CD14-positive monocyte (primary cell): ENCODE measurements at regions not wholly inside any gene's neighbourhood (a gene's known extent, or its start where the extent isn't known, plus 50 kb on each side); places are given as distances from the start of the nearest gene placed in this dataset.

ENCODE experiments used
- DNase-seq, 3 donors: peaks; one replicate each; pipeline ENCODE4 v3.0.0-alpha.2; 2011 to 2022
- H2AFZ ChIP-seq: 2 replicates; pipeline ENCODE4 v1.6.0; 2012; ENCODE audit warnings: mild to moderate bottlenecking, low read depth, low read length, inconsistent platforms; ENCODE audit not compliant: insufficient read depth, poor library complexity, severe bottlenecking
- H3K27ac ChIP-seq, 2 donors: 1 replicate in 1 of 2; 2 replicates in 1 of 2; pipeline ENCODE4 v1.5.1; 2012 to 2013; ENCODE audit warnings: low read length in 2 of 2, control low read depth in 1 of 2, inconsistent platforms in 1 of 2, low read depth in 1 of 2, mild to moderate bottlenecking in 1 of 2
- H3K27me3 ChIP-seq, 2 donors: one replicate each; pipeline versions ENCODE4 v1.6.0 to v1.6.1; 2011 to 2013; ENCODE audit warnings: low read length in 2 of 2; ENCODE audit not compliant: control insufficient read depth in 2 of 2, insufficient read depth in 2 of 2
- H3K36me3 ChIP-seq, 2 donors: replicated peaks in 1 of 2; 1 replicate in 1 of 2; 2 replicates in 1 of 2; pipeline versions ENCODE4 v1.5.1 to v1.6.1; 2012 to 2013; ENCODE audit warnings: low read length in 2 of 2, control low read depth in 1 of 2, inconsistent platforms in 1 of 2, mild to moderate bottlenecking in 1 of 2; ENCODE audit not compliant: insufficient read depth in 2 of 2, control insufficient read depth in 1 of 2
- H3K4me1 ChIP-seq, 2 donors: 1 replicate in 1 of 2; 2 replicates in 1 of 2; pipeline versions ENCODE4 v1.5.1 to v1.6.1; 2012 to 2013; ENCODE audit warnings: low read length in 2 of 2, control low read depth in 1 of 2, inconsistent platforms in 1 of 2, mild to moderate bottlenecking in 1 of 2, moderate library complexity in 1 of 2; ENCODE audit not compliant: insufficient read depth in 2 of 2, control insufficient read depth in 1 of 2
- H3K4me2 ChIP-seq: replicated peaks from 2 replicates; pipeline ENCODE3; 2012; ENCODE audit warnings: low read length, moderate library complexity, mild to moderate bottlenecking; ENCODE audit not compliant: poor library complexity, severe bottlenecking; ENCODE audit errors: extremely low read depth
- H3K4me3 ChIP-seq, 3 experiments: fragments of 200-600 bp in 1 of 3; sonication (generic) in 1 of 3; replicated peaks in 1 of 3; 1 replicate in 2 of 3; 2 replicates in 1 of 3; pipeline ENCODE4 v1.5.1; 2011 to 2013; ENCODE audit warnings: low read length in 3 of 3, mild to moderate bottlenecking in 3 of 3, control low read depth in 2 of 3, low read depth in 2 of 3, inconsistent platforms in 1 of 3, moderate library complexity in 1 of 3
- H3K79me2 ChIP-seq: 2 replicates; pipeline ENCODE4 v1.6.0; 2012; ENCODE audit warnings: mild to moderate bottlenecking, control low read depth, inconsistent platforms, low read length, moderate library complexity; ENCODE audit not compliant: insufficient read depth
- H3K9ac ChIP-seq: 2 replicates; pipeline ENCODE4 v1.6.0; 2017; ENCODE audit warnings: low read length, mild to moderate bottlenecking; ENCODE audit not compliant: insufficient read depth, poor library complexity, severe bottlenecking
- H3K9me3 ChIP-seq, 2 donors: replicated peaks in 1 of 2; 1 replicate in 1 of 2; 2 replicates in 1 of 2; pipeline versions ENCODE4 v1.5.1 to v1.6.1; 2012 to 2013; ENCODE audit warnings: low read length in 2 of 2, control low read depth in 1 of 2; ENCODE audit not compliant: control insufficient read depth in 1 of 2, insufficient read depth in 1 of 2
- H4K20me1 ChIP-seq: 2 replicates; pipeline ENCODE4 v1.6.0; 2012; ENCODE audit warnings: mild to moderate bottlenecking, low read length, control low read depth, moderate library complexity; ENCODE audit not compliant: insufficient read depth
- H3K27ac Mint-ChIP-seq, 7 donors: one replicate each; pipeline ENCODE4 v1.8.0; 2020; ENCODE audit warnings: mild to moderate bottlenecking in 7 of 7, mixed read lengths in 7 of 7, moderate library complexity in 6 of 7, inconsistent platforms in 2 of 7
- H3K27me3 Mint-ChIP-seq, 3 donors: one replicate each; pipeline ENCODE4 v1.8.0; 2021 to 2022; ENCODE audit warnings: low read depth in 3 of 3, mild to moderate bottlenecking in 3 of 3, mixed read lengths in 3 of 3, moderate library complexity in 3 of 3, inconsistent platforms in 1 of 3
- H3K36me3 Mint-ChIP-seq, 2 donors: one replicate each; pipeline ENCODE4 v1.8.0; 2020; ENCODE audit warnings: mixed read lengths in 2 of 2, inconsistent platforms in 1 of 2, mild to moderate bottlenecking in 1 of 2
- H3K4me1 Mint-ChIP-seq: one replicate; pipeline ENCODE4 v1.8.0; 2020; ENCODE audit warnings: mild to moderate bottlenecking, mixed read lengths
- H3K4me3 Mint-ChIP-seq, 2 donors: one replicate each; pipeline ENCODE4 v1.8.0; 2020; ENCODE audit warnings: mild to moderate bottlenecking in 2 of 2, mixed read lengths in 2 of 2, moderate library complexity in 1 of 2
- H3K9me3 Mint-ChIP-seq, 7 donors: one replicate each; pipeline ENCODE4 v1.8.0; 2020 to 2022; ENCODE audit warnings: mixed read lengths in 7 of 7, mild to moderate bottlenecking in 6 of 7, moderate library complexity in 6 of 7, inconsistent platforms in 2 of 7
- WGBS: methylation state at CpG from one replicate; pipeline ENCODE4 v1.1.5; 2013; ENCODE audit warnings: missing lambda C conversion rate; ENCODE audit not compliant: insufficient coverage; 5-methylcytosine and 5-hydroxymethylcytosine counted together
- intact Hi-C, 2 donors: fragments of 100-400 bp; cut with micrococcal nuclease; formaldehyde crosslinking; loops; one replicate each; pipeline versions ENCODE4 v1.15.0 to v1.15.1; 2023
- TF ChIP-seq, protein P1 (sequence below): fragments of 200-600 bp; IDR thresholded peaks from one replicate; pipeline ENCODE4 v1.8.0; 2022; ENCODE audit warnings: antibody characterized with exemption, mild to moderate bottlenecking

DNA sequence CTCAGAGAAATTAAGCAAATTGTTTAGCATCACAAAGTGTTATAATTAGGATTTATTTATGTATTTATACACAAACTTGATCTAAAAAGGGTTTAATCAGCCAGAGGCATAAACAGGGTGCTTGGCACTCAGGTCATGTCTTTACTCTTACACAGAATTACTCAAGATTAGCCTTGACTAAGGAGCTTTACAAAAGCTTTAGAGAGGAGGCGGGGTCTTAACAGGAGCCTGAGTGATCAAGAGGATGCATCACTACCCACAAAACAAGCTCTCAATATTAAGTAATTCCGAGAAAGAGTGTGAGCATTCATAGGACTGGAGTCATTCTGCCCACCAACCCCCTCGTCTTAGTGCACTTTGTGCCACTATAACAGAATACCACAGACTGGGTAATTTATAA, 103.0 kb downstream of the SPATA19 start:
- no peak for DNase-seq
- no peaks in the 10 kb centered on the region for H3K4me1 ChIP-seq
- no peaks in the 10 kb centered on the region for H4K20me1 ChIP-seq
- peaks cover 0 to 6% (median 3%) of the 10 kb centered on the region in 7 donors for H3K9me3 Mint-ChIP-seq
- no peak overlapping the region for H3K4me2 ChIP-seq
- WGBS = no CpG with 5 or more reads among the region's 3 CpGs
- no peak overlapping the region for H3K27ac Mint-ChIP-seq
- no peak overlapping the region for H3K4me3 ChIP-seq
- no peaks in the 10 kb centered on the region for H3K36me3 ChIP-seq
- TF ChIP-seq, protein P1, sequence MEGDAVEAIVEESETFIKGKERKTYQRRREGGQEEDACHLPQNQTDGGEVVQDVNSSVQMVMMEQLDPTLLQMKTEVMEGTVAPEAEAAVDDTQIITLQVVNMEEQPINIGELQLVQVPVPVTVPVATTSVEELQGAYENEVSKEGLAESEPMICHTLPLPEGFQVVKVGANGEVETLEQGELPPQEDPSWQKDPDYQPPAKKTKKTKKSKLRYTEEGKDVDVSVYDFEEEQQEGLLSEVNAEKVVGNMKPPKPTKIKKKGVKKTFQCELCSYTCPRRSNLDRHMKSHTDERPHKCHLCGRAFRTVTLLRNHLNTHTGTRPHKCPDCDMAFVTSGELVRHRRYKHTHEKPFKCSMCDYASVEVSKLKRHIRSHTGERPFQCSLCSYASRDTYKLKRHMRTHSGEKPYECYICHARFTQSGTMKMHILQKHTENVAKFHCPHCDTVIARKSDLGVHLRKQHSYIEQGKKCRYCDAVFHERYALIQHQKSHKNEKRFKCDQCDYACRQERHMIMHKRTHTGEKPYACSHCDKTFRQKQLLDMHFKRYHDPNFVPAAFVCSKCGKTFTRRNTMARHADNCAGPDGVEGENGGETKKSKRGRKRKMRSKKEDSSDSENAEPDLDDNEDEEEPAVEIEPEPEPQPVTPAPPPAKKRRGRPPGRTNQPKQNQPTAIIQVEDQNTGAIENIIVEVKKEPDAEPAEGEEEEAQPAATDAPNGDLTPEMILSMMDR = no peak
- H3K27ac ChIP-seq = no peak overlapping the region
- no peaks in the 10 kb centered on the region for H3K27me3 ChIP-seq
- no peaks in the 10 kb centered on the region for H3K79me2 ChIP-seq
- H3K4me1 Mint-ChIP-seq = no peaks in the 10 kb centered on the region
- peaks cover 0 to 1% (median 0%) of the 10 kb centered on the region in 3 donors for H3K27me3 Mint-ChIP-seq
- no peak overlapping the region for H3K4me3 Mint-ChIP-seq
- no peak overlapping the region for H2AFZ ChIP-seq
- no peaks in the 10 kb centered on the region for H3K36me3 Mint-ChIP-seq
- intact Hi-C loops = no loop called here
- H3K9ac ChIP-seq = no peak overlapping the region
- peaks cover 0 to 7% of the 10 kb centered on the region in 2 donors for H3K9me3 ChIP-seq

DNA sequence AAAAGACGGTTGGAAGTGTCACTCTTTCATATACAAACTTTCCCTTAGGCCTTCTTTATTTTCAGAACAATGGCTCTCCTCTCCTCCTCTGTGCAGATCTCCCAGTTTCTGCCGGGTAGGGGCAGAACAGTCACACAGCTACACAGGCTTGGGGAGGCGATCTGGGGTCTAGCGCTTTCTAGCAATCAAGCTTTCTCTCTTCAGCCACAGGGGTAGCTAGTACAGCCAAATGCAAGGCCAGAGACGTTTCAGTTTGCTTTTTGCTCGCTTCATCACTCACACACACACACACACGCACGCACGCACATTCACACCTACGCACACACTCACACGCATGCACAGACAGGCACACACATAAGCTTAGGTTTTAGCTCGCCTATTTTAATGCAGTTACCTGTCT, 104.3 kb downstream of the SPATA19 start:
- Histone ChIP-seq H3K4me1 (no peaks in the 10 kb centered on the region), H4K20me1 (no peaks in the 10 kb centered on the region), H3K36me3 (no peaks in the 10 kb centered on the region), H3K4me2 (no peak overlapping the region), H3K9me3 (peaks cover 0 to 7% of the 10 kb centered on the region in 2 donors), H3K27me3 (no peaks in the 10 kb centered on the region), H3K9ac (no peak overlapping the region), H3K27ac (no peak overlapping the region), H2AFZ (no peak overlapping the region), H3K4me3 (no peak overlapping the region), H3K79me2 (no peaks in the 10 kb centered on the region)
- Mint-ChIP-seq H3K27ac (no peak overlapping the region), H3K4me3 (no peak overlapping the region), H3K36me3 (no peaks in the 10 kb centered on the region), H3K27me3 (no peaks in the 10 kb centered on the region), H3K9me3 (peaks cover 0 to 5% (median 3%) of the 10 kb centered on the region in 7 donors), H3K4me1 (no peaks in the 10 kb centered on the region)
- TF ChIP-seq, protein P1 = no peak
- no peak for DNase-seq
- intact Hi-C loops = no loop called here
- WGBS = 71% methylated on average over 7 of the region's 12 CpGs
